ENCODE measurements at regions not wholly inside any gene's neighbourhood (a gene's known extent, or its start where the extent isn't known, plus 50 kb on each side); places are given as distances from the start of the nearest gene placed in this dataset.

- TF ChIP-seq RAD21 (IDR thresholded peaks at IDR 0.05; ENCODE audit: low read length), result no peak
- no peak for TF ChIP-seq POLR2A (IDR thresholded peaks at IDR 0.05; ENCODE audit: low read depth, low read length)
Observed at GRCh38 chr10:105643660-105644059, 1002.6 kb downstream of the SORCS3 start.
